Vagina (tissue), 2 donors: ENCODE measurements at regions not wholly inside any gene's neighbourhood (a gene's known extent, or its start where the extent isn't known, plus 50 kb on each side); places are given as distances from the start of the nearest gene placed in this dataset.

Source experiments
- POLR2A ChIP-seq, 2 donors: fragments of 450-650 bp; IDR thresholded peaks; one replicate each; pipeline ENCODE4 v1.6.1; 2017; ENCODE audit warnings: antibody characterized with exemption in 2 of 2, mild to moderate bottlenecking in 2 of 2, moderate library complexity in 2 of 2
- TF ChIP-seq, protein P1 (sequence below), 3 experiments: fragments of 450-650 bp in 2 of 3; fragments of 200-600 bp in 1 of 3; sonication (generic) in 1 of 3; IDR thresholded peaks; one replicate each; pipeline ENCODE4 v1.5.1; 2017 to 2019; ENCODE audit warnings: antibody characterized with exemption in 3 of 3, mild to moderate bottlenecking in 2 of 3, moderate library complexity in 2 of 3

DNA sequence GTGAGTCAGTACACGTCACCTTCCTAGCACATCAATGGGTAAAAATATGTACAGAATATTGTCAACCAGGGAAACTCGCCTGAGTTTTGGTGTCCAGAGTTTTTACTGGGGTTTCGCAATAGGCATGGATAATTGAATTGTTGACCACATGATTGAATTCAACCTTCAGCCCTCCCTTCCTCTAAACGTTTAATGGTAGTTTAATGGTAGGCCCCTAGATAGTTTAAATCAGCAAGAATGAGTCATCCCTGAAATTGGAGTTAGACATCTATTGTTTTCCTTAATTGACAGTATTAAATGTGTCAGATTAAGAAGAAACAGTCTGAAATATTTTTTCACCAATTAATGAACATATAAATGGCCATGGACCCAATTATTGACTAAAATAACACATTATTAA, 57.8 kb upstream of the CACNA2D1 start:
- no peak for TF ChIP-seq POLR2A (IDR thresholded peaks at IDR 0.05)
- TF ChIP-seq, protein P1, sequence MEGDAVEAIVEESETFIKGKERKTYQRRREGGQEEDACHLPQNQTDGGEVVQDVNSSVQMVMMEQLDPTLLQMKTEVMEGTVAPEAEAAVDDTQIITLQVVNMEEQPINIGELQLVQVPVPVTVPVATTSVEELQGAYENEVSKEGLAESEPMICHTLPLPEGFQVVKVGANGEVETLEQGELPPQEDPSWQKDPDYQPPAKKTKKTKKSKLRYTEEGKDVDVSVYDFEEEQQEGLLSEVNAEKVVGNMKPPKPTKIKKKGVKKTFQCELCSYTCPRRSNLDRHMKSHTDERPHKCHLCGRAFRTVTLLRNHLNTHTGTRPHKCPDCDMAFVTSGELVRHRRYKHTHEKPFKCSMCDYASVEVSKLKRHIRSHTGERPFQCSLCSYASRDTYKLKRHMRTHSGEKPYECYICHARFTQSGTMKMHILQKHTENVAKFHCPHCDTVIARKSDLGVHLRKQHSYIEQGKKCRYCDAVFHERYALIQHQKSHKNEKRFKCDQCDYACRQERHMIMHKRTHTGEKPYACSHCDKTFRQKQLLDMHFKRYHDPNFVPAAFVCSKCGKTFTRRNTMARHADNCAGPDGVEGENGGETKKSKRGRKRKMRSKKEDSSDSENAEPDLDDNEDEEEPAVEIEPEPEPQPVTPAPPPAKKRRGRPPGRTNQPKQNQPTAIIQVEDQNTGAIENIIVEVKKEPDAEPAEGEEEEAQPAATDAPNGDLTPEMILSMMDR (IDR thresholded peaks at IDR 0.05) = no peak
